K562 (cell line): ENCODE measurements at regions not wholly inside any gene's neighbourhood (a gene's known extent, or its start where the extent isn't known, plus 50 kb on each side); places are given as distances from the start of the nearest gene placed in this dataset.

Experiments
- BRD9 ChIP-seq: fragments of 450-650 bp; IDR thresholded peaks from 2 replicates; pipeline ENCODE4 v1.6.1; 2018; ENCODE audit warnings: low read depth; ENCODE audit not compliant: partially characterized antibody
- CREB1 ChIP-seq, 2 experiments: sonication (generic) in 1 of 2; formaldehyde crosslinking in 1 of 2; IDR thresholded peaks; 2 replicates each; pipeline versions ENCODE4 v1.6.1 to v1.8.0; 2012 to 2022; ENCODE audit warnings: inconsistent platforms in 1 of 2, mild to moderate bottlenecking in 1 of 2, missing genetic modification reagents in 1 of 2, moderate library complexity in 1 of 2
- CREM ChIP-seq: IDR thresholded peaks from 2 replicates; pipeline ENCODE4 v1.6.1; 2014; ENCODE audit warnings: antibody characterized with exemption, low read depth
- ETS2 ChIP-seq: IDR thresholded peaks from 2 replicates; pipeline ENCODE4 v1.6.1; 2016; ENCODE audit warnings: borderline replicate concordance, missing genetic modification characterization, mild to moderate bottlenecking, moderate library complexity, missing compliant biosample characterization; ENCODE audit not compliant: poor library complexity, severe bottlenecking
- HNRNPL ChIP-seq: fragments of 200-400 bp; formaldehyde crosslinking; IDR thresholded peaks from 2 replicates; pipeline ENCODE4 v1.6.1; 2017; ENCODE audit warnings: low read depth, mild to moderate bottlenecking, low read length
- KDM4B ChIP-seq, 2 experiments: fragments of 450-650 bp in 1 of 2; sonication (generic) in 1 of 2; IDR thresholded peaks; 2 replicates each; pipeline ENCODE4 v1.6.1; 2016 to 2017; ENCODE audit warnings: borderline replicate concordance in 2 of 2, antibody characterized with exemption in 1 of 2, low read depth in 1 of 2, mild to moderate bottlenecking in 1 of 2
- L3MBTL2 ChIP-seq: fragments of 450-650 bp; IDR thresholded peaks from 2 replicates; pipeline ENCODE4 v1.6.1; 2016; ENCODE audit warnings: mild to moderate bottlenecking, moderate library complexity
- MAZ ChIP-seq, 2 experiments: fragments of 450-650 bp in 1 of 2; sonication (generic) in 1 of 2; formaldehyde crosslinking; IDR thresholded peaks in 1 of 2; conservative IDR thresholded peaks in 1 of 2; 2 replicates each; pipeline versions ENCODE4 v1.4.0 to v1.5.0; 2020; ENCODE audit warnings: mild to moderate bottlenecking in 1 of 2, missing genetic modification reagents in 1 of 2
- RAD21 ChIP-seq, 2 experiments: fragments of 250-450 bp in 1 of 2; fragments of 450-650 bp in 1 of 2; sonication (Bioruptor Pico) in 1 of 2; formaldehyde crosslinking in 1 of 2; IDR thresholded peaks in 1 of 2; conservative IDR thresholded peaks in 1 of 2; 2 replicates each; pipeline versions ENCODE4 v1.4.0 to v1.8.0; 2020 to 2022; ENCODE audit warnings: mild to moderate bottlenecking in 2 of 2, moderate library complexity in 1 of 2
- RFX5 ChIP-seq: IDR thresholded peaks from 2 replicates; pipeline ENCODE4 v1.6.1; 2011; ENCODE audit warnings: low read depth, mild to moderate bottlenecking, improper control_type of control experiment, low read length
- SAP30 ChIP-seq: fragments of 200-600 bp; sonication (generic); IDR thresholded peaks from 2 replicates; pipeline ENCODE4 v1.6.1; 2012; ENCODE audit warnings: borderline replicate concordance, low read depth, mild to moderate bottlenecking, moderate library complexity, low read length, control low read depth, inconsistent platforms; ENCODE audit not compliant: insufficient read depth, poor library complexity, severe bottlenecking
- SOX6 ChIP-seq: fragments of 450-650 bp; IDR thresholded peaks from 2 replicates; pipeline ENCODE4 v1.6.1; 2014; ENCODE audit warnings: mild to moderate bottlenecking
- SP2 ChIP-seq: IDR thresholded peaks from 2 replicates; pipeline ENCODE4 v1.6.1; 2011; ENCODE audit warnings: mild to moderate bottlenecking, low read depth, low read length, moderate library complexity; ENCODE audit not compliant: poor library complexity, severe bottlenecking; ENCODE audit errors: extremely low read depth
- THRAP3 ChIP-seq: fragments of 450-650 bp; IDR thresholded peaks from 2 replicates; pipeline ENCODE4 v1.6.1; 2016; ENCODE audit warnings: mild to moderate bottlenecking, inconsistent platforms, borderline replicate concordance
- TRIM28 ChIP-seq: fragments of 450-650 bp; IDR thresholded peaks from 2 replicates; pipeline ENCODE4 v1.6.1; 2017
- ZNF24 ChIP-seq: fragments of 450-650 bp; IDR thresholded peaks from 2 replicates; pipeline ENCODE4 v1.6.1; 2016
- TF ChIP-seq, protein P1 (sequence below), 2 experiments: fragments of 450-650 bp; formaldehyde crosslinking in 1 of 2; IDR thresholded peaks; 2 replicates each; pipeline versions ENCODE4 v1.4.0 to v1.6.1; 2014 to 2020; ENCODE audit warnings: mild to moderate bottlenecking in 2 of 2, borderline replicate concordance in 1 of 2, low read depth in 1 of 2
- TF ChIP-seq, protein P2 (sequence below): conservative IDR thresholded peaks from 2 replicates; pipeline ENCODE4 v1.6.1; 2011; ENCODE audit warnings: low read depth, mild to moderate bottlenecking, low read length; ENCODE audit not compliant: control insufficient read depth

DNA sequence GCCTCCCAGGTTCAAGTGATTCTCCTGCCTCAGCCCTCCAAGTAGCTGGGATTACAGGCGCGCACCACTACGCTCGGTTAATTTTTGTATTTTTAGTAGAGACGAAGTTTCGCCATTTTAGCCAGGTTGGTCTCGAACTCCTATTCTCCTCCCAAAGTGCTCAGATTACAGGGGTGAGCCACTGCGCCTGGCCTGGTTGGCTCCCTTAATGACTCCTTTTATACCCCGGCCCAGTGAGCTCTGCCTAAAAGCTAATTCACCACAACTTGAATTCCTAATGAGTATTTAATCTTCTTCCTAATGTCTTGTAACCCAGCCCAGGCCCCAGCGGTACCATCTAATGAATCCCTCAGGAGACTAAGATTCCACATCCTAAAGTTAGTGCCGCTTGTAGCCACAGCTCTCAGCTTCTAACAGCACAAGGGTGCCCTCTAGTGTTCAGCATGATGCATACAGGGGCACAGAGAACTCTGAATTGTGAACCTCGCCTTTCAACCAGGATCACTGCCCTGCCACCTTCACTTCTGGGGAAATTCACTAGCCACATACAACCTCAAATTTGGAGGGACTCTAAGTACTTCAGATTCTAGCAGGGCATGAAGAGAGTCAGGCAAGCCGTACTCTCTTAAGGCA lies 89.5 kb downstream of the OR13H1 start (continued):
- TF ChIP-seq CREM, result 0 out of 2 replicates have a peak, but pooled peaks have one; percentile 19
- TF ChIP-seq, protein P1, sequence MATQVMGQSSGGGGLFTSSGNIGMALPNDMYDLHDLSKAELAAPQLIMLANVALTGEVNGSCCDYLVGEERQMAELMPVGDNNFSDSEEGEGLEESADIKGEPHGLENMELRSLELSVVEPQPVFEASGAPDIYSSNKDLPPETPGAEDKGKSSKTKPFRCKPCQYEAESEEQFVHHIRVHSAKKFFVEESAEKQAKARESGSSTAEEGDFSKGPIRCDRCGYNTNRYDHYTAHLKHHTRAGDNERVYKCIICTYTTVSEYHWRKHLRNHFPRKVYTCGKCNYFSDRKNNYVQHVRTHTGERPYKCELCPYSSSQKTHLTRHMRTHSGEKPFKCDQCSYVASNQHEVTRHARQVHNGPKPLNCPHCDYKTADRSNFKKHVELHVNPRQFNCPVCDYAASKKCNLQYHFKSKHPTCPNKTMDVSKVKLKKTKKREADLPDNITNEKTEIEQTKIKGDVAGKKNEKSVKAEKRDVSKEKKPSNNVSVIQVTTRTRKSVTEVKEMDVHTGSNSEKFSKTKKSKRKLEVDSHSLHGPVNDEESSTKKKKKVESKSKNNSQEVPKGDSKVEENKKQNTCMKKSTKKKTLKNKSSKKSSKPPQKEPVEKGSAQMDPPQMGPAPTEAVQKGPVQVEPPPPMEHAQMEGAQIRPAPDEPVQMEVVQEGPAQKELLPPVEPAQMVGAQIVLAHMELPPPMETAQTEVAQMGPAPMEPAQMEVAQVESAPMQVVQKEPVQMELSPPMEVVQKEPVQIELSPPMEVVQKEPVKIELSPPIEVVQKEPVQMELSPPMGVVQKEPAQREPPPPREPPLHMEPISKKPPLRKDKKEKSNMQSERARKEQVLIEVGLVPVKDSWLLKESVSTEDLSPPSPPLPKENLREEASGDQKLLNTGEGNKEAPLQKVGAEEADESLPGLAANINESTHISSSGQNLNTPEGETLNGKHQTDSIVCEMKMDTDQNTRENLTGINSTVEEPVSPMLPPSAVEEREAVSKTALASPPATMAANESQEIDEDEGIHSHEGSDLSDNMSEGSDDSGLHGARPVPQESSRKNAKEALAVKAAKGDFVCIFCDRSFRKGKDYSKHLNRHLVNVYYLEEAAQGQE (IDR thresholded peaks at IDR 0.05; ENCODE audit: borderline replicate concordance), result peak; percentile 74; the same call in 1 of the 2 replicates
- TF ChIP-seq, protein P1 (CRISPR knock-in tag; IDR thresholded peaks at IDR 0.05; ENCODE audit: low read depth), result no peak
- no peak for TF ChIP-seq THRAP3
- no peak for TF ChIP-seq RFX5
- TF ChIP-seq SAP30, result no peak
- no peak for TF ChIP-seq SP2
- TF ChIP-seq L3MBTL2, result no peak
- TF ChIP-seq ZNF24, result no peak
- TF ChIP-seq, protein P2, sequence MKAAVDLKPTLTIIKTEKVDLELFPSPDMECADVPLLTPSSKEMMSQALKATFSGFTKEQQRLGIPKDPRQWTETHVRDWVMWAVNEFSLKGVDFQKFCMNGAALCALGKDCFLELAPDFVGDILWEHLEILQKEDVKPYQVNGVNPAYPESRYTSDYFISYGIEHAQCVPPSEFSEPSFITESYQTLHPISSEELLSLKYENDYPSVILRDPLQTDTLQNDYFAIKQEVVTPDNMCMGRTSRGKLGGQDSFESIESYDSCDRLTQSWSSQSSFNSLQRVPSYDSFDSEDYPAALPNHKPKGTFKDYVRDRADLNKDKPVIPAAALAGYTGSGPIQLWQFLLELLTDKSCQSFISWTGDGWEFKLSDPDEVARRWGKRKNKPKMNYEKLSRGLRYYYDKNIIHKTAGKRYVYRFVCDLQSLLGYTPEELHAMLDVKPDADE, result no peak
- no peak for TF ChIP-seq HNRNPL
- TF ChIP-seq RAD21 (CRISPR knock-in tag; conservative IDR thresholded peaks at IDR 0.05 in 1 of 2, IDR thresholded peaks at IDR 0.05 in 1 of 2), result peak; percentile 76 to 86
- no peak for TF ChIP-seq CREB1 (IDR thresholded peaks at IDR 0.05)
- no peak for TF ChIP-seq CREB1 (CRISPR knock-in tag; IDR thresholded peaks at IDR 0.05)
- TF ChIP-seq KDM4B (IDR thresholded peaks at IDR 0.05; ENCODE audit: borderline replicate concordance in 2 of 2, low read depth in 1 of 2), result no peak
- TF ChIP-seq SOX6, result no peak
- TF ChIP-seq MAZ (CRISPR knock-in tag; conservative IDR thresholded peaks at IDR 0.05 in 1 of 2, IDR thresholded peaks at IDR 0.05 in 1 of 2), result no peak
- TF ChIP-seq BRD9, result no peak
- no peak for TF ChIP-seq ETS2 (tag)
- no peak for TF ChIP-seq TRIM28
